Ascending aorta (tissue), 2 donors: ENCODE measurements at regions not wholly inside any gene's neighbourhood (a gene's known extent, or its start where the extent isn't known, plus 50 kb on each side); places are given as distances from the start of the nearest gene placed in this dataset.
"Not testable (repeated sequence)": the region's sequence is repeated elsewhere in the genome, so short reads cannot be mapped to it uniquely, and the experiment has no call there.

Source experiments
- DNase-seq, 2 donors: peaks; one replicate each; pipeline ENCODE4 v3.0.0-alpha.2; 2019; ENCODE audit warnings: low spot score in 2 of 2
- H3K27ac ChIP-seq, 2 donors: fragments of 200-600 bp; sonication (generic); one replicate each; pipeline ENCODE4 v1.5.1; 2016 to 2017; ENCODE audit warnings: mild to moderate bottlenecking in 1 of 2
- H3K27me3 ChIP-seq: fragments of 200-600 bp; sonication (generic); one replicate; pipeline ENCODE4 v1.5.1; 2017
- H3K36me3 ChIP-seq, 2 donors: fragments of 200-600 bp; sonication (generic); one replicate each; pipeline ENCODE4 v1.5.1; 2016
- H3K4me1 ChIP-seq, 2 donors: fragments of 200-600 bp; sonication (generic); one replicate each; pipeline ENCODE4 v1.5.1; 2016 to 2017; ENCODE audit warnings: mild to moderate bottlenecking in 1 of 2
- H3K4me3 ChIP-seq, 2 donors: fragments of 200-600 bp; sonication (generic); one replicate each; pipeline ENCODE4 v1.5.1; 2016 to 2017; ENCODE audit warnings: mild to moderate bottlenecking in 1 of 2
- H3K9me3 ChIP-seq, 2 donors: fragments of 200-600 bp; sonication (generic); one replicate each; pipeline ENCODE4 v1.5.1; 2016
- intact Hi-C: fragments of 100-400 bp; cut with DNase I; formaldehyde crosslinking; loops from one replicate; pipeline ENCODE4 v1.15.1; 2023
- TF ChIP-seq, protein P1 (sequence below), 3 experiments: fragments of 200-600 bp in 2 of 3; fragments of 450-650 bp in 1 of 3; sonication (generic) in 2 of 3; IDR thresholded peaks; one replicate each; pipeline ENCODE4 v1.5.1; 2016 to 2019; ENCODE audit warnings: antibody characterized with exemption in 3 of 3, mild to moderate bottlenecking in 1 of 3, moderate library complexity in 1 of 3

DNA sequence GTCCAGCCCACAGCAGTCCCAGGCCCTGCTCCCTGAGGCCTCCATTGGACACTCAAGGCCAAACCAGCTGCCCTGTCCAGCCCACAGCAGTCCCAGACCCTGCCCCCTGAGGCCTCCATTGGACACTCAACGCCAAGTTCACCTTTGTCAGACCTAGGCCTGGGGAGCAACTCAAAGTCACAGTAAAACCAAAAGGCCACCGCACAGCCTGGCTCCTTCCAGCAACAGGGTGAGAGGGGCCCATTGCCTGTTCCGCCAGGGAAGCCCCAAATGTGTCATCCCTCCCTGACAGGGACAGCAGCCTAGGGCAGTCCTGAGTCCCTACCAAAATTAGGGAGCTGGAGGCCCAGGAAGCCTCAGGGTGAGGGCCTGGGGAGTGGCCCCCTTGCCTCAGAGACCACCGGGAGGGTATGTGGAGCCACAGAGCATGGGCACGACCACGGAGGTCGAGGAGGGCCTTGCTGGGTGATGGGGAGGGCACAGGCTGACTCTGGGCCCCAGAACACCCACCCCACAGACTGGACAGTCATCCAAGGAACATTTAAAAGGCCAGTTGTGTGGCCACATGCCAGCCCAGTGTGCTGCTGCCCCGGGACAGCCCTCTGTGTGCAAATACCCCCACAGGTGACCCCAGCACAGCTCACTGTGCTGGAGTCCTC, 66.5 kb upstream of the PPP2R2D start:
- Histone ChIP-seq H3K4me1 (no peaks in the 10 kb centered on the region), H3K9me3 (no peaks in the 10 kb centered on the region), H3K4me3 (no peak overlapping the region), H3K27me3 (no peaks in the 10 kb centered on the region), H3K27ac (no peak overlapping the region), H3K36me3 (no peaks in the 10 kb centered on the region)
- intact Hi-C loops, result no loop called here
- TF ChIP-seq, protein P1, sequence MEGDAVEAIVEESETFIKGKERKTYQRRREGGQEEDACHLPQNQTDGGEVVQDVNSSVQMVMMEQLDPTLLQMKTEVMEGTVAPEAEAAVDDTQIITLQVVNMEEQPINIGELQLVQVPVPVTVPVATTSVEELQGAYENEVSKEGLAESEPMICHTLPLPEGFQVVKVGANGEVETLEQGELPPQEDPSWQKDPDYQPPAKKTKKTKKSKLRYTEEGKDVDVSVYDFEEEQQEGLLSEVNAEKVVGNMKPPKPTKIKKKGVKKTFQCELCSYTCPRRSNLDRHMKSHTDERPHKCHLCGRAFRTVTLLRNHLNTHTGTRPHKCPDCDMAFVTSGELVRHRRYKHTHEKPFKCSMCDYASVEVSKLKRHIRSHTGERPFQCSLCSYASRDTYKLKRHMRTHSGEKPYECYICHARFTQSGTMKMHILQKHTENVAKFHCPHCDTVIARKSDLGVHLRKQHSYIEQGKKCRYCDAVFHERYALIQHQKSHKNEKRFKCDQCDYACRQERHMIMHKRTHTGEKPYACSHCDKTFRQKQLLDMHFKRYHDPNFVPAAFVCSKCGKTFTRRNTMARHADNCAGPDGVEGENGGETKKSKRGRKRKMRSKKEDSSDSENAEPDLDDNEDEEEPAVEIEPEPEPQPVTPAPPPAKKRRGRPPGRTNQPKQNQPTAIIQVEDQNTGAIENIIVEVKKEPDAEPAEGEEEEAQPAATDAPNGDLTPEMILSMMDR (IDR thresholded peaks at IDR 0.05), result no peak
- DNase-seq, result no peak

GRCh38 chr10:131838966-131839742, 61.7 kb upstream of the PPP2R2D start:
- peak in 1 of 2 donors; percentile 37 for DNase-seq
- Histone ChIP-seq H3K9me3 (no peaks in the 10 kb centered on the region), H3K27ac (no peak overlapping the region), H3K36me3 (no peaks in the 10 kb centered on the region), H3K4me3 (no peak overlapping the region), H3K27me3 (no peaks in the 10 kb centered on the region), H3K4me1 (no peaks in the 10 kb centered on the region)
- intact Hi-C loops, result no loop called here
- TF ChIP-seq, protein P1 (IDR thresholded peaks at IDR 0.05), result no peak

- peak in 1 of 2 donors; percentile 19 for DNase-seq
Observed at GRCh38 chr10:131839880-131840787, 60.7 kb upstream of the PPP2R2D start.

DNA sequence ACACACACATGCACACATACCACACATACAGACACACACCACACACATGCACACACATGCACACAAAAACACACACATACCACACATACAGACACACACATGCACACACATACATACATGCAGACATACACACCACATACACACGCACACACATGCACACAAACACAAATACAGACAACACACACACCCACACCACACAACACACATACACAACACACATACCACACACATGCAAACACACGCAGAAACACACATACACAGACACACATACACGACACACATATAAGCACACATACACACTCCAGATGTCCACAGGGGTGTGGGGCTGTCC, 60.1 kb upstream of the PPP2R2D start:
- Histone ChIP-seq H3K36me3 (no peaks in the 10 kb centered on the region), H3K4me3 (no peak overlapping the region), H3K4me1 (no peaks in the 10 kb centered on the region), H3K27me3 (no peaks in the 10 kb centered on the region), H3K9me3 (no peaks in the 10 kb centered on the region), H3K27ac (no peak overlapping the region)
- TF ChIP-seq, protein P1 (IDR thresholded peaks at IDR 0.05), result no peak
- intact Hi-C loops, result no loop called here
- peak in 1 of 2 donors; percentile 47 for DNase-seq

More at GRCh38 chr10:131839880-131840787, 60.7 kb upstream of the PPP2R2D start:
- H3K27me3 ChIP-seq, H3K4me3 ChIP-seq, intact Hi-C loops, H3K36me3 ChIP-seq, H3K4me1 ChIP-seq, H3K27ac ChIP-seq, H3K9me3 ChIP-seq: not testable (repeated sequence)

- Histone ChIP-seq H3K27ac (no peak overlapping the region), H3K36me3 (no peaks in the 10 kb centered on the region), H3K4me3 (no peak overlapping the region), H3K9me3 (no peaks in the 10 kb centered on the region), H3K27me3 (no peaks in the 10 kb centered on the region), H3K4me1 (no peaks in the 10 kb centered on the region)
- TF ChIP-seq, protein P1 (IDR thresholded peaks at IDR 0.05), result no peak
- intact Hi-C loops, result no loop called here
- no peak for DNase-seq
Observed at GRCh38 chr10:131841131-131841660, 59.6 kb upstream of the PPP2R2D start.
